DMS153 (cell line): ENCODE measurements at regions not wholly inside any gene's neighbourhood (a gene's known extent, or its start where the extent isn't known, plus 50 kb on each side); places are given as distances from the start of the nearest gene placed in this dataset.
"Not testable (repeated sequence)": the region's sequence is repeated elsewhere in the genome, so short reads cannot be mapped to it uniquely, and the experiment has no call there.

Experiments
- DNase-seq: peaks from one replicate; lab custom pipeline; 2025; lab: John Stamatoyannopoulos, UW

- DNase-seq = no peak
Measured at GRCh38 chr4:14111730-14112181, 484.2 kb upstream of the BOD1L1 start.

DNA sequence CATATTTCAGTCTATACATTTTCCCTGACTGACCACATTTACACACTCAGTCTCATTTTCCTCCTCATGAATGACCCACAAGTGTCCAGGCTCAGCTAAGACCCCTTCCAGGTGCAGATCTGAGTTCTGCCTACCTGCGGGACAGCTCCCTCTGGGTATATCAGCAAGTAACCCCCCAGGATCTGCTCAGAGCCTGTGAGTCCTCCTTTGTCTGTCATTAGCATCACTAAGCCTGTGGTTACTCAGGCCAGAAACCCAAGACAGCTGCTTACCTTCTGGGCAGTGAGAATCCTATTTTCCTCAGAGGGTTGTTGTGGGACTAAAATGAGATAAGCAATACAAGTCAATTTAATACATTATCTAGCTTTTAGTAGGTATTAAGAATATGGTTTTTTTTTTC lies 487.6 kb upstream of the BOD1L1 start:
- no peak for DNase-seq

- DNase-seq = no peak
Measured at GRCh38 chr4:14117575-14118238, 490.2 kb upstream of the BOD1L1 start.

- DNase-seq = no peak
Measured at GRCh38 chr4:14124816-14125215, 497.3 kb upstream of the BOD1L1 start.

DNA sequence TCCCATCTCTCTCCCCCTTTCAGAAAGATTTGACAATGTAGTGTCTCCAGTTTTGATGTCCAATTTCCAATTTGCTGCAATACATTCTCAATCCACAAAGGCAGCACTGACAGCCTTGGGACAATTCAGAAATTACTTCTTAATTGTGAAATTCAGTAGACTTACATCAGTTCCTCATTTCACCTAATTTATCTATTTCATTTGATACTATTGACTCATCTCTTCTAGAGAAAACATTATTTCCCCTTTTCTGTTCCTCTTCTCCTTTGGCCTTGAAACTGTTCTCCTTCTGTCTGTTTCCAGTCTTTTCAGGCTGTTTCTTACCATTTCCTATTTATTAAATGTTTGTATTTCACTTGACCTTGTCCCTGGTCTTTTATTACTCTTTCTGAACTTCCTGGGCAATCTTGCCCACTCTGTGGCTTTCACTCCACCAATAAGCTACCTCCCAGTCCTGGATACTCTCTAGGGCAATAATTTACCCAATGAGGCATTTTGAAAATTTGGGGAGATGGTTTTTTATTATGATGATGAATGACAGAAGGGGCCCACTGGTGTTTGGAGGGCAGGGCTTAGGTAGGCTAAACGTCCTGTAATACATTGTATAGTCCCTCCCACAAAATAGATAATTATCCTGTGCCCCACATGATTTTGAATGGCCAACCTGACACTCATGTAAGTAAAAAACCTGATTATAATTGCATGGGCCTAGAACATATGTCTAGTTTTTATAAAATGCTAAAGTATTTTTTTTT lies 498.0 kb upstream of the BOD1L1 start:
- no peak for DNase-seq

DNA sequence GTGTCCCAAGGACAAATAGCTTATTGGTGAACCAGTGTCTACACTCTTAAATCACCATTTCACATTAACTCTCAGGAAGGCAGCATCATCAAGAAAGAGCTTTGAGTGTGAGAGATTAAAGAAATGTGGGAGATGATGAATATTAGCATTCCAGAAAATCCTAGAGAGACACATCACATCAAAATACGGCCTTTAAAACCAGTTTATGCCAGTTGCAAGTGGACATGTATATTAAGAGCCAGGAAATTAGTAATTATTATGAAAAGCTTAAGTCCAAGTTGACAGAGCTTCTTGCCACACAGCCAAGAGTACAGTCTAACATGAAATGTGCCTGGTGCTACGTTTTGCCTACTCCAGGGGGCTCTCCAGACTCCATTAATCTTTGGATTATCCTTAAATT lies 503.0 kb upstream of the BOD1L1 start:
- DNase-seq = no peak

GRCh38 chr4:14131335-14131734 lies 503.8 kb upstream of the BOD1L1 start:
- no peak for DNase-seq

DNA sequence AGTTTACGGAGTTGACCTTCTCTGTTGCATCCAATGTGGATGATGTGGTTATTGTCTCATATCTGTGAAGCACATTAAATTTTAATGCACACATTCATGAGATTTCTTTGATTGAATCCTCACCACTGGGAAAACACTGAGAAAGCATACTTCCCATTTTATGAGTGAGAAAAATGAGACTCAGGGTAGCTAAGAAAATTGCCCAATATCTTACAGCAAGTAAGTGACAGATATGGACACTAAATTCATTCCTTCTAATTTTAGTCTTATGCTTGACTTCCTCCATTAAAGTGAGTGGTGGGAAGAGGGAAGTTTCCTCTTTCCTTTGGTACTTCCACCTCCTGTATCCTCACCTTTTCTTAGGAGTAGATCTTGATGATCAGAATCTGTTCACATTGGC lies 504.8 kb upstream of the BOD1L1 start:
- DNase-seq = no peak

DNA sequence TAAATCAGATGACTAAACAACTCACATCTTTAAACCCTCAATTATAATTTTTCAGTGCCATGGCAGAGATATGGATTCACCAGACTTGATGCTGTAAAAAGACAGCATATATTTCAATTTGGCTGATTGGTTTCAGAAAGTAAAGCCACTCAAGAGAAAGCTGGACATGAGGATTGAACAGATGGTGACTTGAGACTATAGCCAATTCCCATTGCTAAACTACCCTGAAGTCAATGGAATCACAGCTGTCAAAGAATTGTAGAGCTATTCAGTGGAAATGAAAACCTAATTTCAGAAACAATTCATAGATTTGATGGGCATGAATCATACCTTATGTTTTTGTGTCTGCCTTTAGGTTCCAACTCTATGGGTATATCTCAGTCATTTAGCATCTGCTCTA lies 510.6 kb upstream of the BOD1L1 start:
- DNase-seq = no peak

GRCh38 chr4:14143892-14144291 lies 516.4 kb upstream of the BOD1L1 start:
- DNase-seq = no peak

DNA sequence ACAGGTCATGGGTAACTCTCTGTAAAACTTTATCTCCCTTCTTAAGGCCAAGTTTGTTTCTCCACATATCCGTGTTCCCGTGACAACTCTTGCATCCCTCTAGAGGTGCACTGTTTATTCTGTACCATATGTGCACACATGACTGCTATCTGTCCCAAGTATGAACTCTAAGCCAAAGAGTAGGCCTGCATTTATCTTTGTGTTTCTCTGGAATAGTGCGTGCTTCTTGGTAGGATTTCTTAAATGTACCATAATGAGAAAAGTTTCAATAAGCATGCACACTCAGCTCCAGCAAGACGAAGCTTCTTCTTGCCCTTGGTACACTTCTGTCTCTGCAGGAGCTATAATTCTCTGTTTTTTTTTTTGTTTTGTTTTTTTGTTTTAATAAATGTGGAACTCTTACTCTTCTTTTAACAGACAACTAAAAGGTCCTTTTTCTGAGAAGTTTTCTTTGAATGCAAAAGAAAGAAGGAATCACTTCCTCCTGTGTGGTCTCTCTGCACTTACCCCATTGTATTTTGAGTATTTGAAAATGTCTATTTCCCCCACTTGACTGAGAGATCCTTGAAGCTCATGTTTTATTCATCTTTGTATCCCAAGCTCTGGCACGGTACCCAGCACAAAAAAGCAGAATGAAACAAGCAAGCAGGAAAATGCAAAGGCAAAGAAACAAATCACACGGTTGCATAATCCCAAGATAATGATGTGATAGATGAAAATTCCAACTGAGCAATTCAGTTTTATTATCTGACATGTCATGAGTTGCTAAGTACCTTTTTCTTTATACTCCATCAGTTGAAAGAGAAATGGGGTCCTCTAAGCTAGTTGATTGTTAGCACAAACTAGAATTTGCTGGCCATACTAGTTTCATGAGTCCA lies 521.9 kb upstream of the BOD1L1 start:
- no peak for DNase-seq

GRCh38 chr4:14151101-14151500 lies 523.6 kb upstream of the BOD1L1 start:
- DNase-seq = no peak

GRCh38 chr4:14152834-14153519 lies 525.5 kb upstream of the BOD1L1 start:
- no peak for DNase-seq

- no peak for DNase-seq
Measured at GRCh38 chr4:14155803-14156202, 528.3 kb upstream of the BOD1L1 start.

DNA sequence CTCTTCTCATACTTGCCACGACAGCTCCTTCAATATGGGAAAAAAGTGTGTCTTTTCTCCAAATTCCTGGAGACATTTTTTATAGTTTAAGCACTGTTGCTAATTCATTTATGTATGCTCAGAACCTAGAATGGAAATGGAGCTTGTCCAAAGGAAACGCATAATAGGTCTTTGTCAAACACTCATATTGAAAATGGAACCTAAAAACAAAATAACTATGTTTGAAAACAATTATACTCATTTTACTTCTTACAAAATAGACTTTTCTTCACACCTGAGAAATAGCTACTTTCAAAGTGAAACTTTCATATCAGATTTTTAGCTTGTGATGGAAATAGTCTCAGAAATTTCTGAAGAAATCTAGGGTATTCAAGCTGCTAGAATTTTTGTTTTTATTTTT lies 529.7 kb upstream of the BOD1L1 start:
- no peak for DNase-seq

DNA sequence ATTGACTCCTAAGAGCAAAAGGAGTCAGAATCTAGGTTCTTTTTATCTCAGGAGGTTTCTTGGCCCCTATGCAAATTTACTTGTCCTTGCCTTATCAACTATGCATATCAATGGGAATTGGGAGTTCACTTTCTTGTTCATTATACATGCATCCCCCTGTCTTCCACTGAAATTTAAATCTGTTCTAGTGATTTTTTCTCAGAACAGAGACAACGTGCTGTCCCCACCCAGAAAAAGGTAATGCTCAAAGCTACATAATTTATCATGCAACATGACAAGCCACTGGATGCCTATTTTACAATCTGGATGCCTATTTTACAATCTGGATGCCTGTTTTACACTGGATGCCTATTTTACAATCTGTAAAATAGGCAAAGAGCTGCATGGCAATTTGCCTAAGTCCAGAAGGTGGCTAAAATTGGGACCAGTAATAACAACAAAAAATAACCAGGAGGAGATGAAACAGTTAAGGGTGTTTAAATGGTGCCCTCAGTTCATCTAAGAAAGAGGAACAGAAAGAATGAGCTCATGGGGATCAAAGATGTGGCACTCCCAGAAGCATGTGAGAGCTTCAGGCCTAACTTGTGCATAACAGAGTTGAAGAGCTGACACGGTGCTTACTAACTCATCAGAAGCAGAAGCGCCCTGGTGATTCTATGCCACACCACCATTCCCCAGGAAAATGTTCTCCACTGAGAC lies 537.8 kb upstream of the BOD1L1 start:
- DNase-seq = no peak

DNA sequence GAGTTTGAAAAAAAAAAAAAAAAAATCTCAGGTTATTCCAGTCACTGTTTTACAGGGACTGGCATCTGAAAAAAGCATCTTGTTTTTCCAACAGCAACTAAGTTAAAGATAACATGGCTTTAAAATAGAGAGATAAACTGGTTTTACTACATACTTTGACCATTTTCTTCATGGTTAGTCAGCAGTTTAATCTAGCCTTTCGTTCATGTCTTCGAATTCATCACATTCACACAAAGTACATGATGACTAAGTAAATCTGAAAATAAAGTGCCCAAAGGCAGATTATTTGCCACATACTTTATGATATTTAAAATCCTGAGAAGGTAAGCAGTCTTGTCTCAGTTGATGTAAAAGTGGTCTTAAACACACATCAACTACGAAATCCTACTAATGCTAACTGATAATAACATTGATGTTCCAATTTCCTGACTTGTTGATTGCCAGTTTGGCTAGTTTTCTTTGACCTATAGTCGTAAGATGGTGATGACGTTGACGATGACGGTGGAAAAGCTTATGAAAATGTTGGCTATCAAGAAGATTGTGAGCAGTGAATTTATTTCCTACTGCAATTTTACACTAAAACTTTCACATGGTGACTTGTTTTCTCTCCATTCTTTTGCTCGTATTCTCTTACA lies 540.5 kb upstream of the BOD1L1 start:
- no peak for DNase-seq

- DNase-seq = peak; percentile 20
Measured at GRCh38 chr4:14168919-14169318, 541.4 kb upstream of the BOD1L1 start.

GRCh38 chr4:14169460-14169859 lies 541.9 kb upstream of the BOD1L1 start:
- DNase-seq = no peak

DNA sequence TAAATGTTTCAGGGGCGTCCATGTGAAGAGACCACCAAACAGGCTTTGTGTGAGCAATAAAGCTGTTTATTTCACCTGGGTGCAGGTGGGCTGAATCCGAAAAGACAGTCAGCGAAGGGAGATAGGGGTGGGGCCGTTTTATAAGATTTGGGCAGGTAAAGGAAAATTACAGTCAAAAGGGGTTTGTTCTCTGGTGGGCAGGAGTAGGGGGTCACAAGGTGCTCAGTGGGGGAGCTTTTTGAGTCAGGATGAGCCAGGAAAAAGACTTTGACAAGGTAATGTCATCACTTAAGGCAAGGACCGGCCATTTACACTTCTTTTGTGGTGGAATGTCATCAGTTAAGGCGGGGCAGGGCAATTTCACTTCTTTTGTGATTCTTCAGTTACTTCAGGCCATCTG lies 542.4 kb upstream of the BOD1L1 start:
- DNase-seq = not testable (repeated sequence)

- DNase-seq = no peak
Measured at GRCh38 chr4:14176613-14177012, 549.1 kb upstream of the BOD1L1 start.
